LNCAP (cell line): ENCODE measurements at regions not wholly inside any gene's neighbourhood (a gene's known extent, or its start where the extent isn't known, plus 50 kb on each side); places are given as distances from the start of the nearest gene placed in this dataset.

Experiments
- CTCF ChIP-seq: fragments of 450-650 bp; IDR thresholded peaks from 2 replicates; pipeline ENCODE4 v1.5.1; 2017; ENCODE audit warnings: mild to moderate bottlenecking

DNA sequence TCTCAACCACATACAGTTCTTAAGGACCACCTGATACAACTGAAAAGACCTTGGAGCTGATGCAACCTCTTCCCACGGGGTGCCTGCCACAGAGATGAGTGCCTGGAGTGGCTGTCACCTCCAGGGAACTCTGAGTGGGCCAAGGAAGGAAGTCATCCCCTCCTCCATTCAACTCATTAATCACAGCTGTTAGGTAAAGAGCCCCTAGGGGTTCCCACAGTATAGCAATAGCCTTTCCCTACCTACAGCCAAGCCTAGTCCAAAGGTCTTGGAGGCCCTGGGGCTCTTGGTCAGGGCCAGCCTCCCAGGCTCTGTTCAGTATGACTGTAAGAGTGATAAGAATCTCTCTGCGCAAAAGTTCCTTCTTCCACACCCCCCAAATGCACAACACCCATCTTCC lies 70.4 kb upstream of the NFE2L3 start:
- TF ChIP-seq CTCF, result no peak

DNA sequence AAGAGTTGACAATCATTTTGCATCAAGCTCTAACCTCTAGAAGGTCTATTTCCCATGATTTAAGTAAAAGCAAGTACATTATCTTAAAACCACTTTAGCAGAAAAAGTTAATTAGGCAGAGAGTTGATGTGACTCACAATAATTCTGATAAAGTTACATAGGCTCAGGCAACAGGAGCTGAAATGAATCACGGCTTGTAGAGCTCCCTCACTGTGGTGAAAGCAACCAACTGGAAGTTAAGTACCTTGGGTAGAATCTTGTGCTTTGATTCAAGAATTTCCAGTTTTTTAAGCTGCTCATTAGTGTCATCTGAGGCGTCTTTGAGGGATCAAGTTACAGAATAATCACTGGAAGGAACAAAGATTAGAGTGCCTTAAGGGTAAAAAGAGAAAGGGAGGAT lies 68.9 kb upstream of the NFE2L3 start:
- TF ChIP-seq CTCF, result no peak

- TF ChIP-seq CTCF, result no peak
These were observed 67.6 kb upstream of the NFE2L3 start for GRCh38 chr7:26084418-26084817.

- no peak for TF ChIP-seq CTCF
These were observed 66.2 kb upstream of the NFE2L3 start for GRCh38 chr7:26085771-26086170.

- no peak for TF ChIP-seq CTCF
These were observed 64.5 kb upstream of the NFE2L3 start for GRCh38 chr7:26087321-26088091.

- peak; percentile 81 for TF ChIP-seq CTCF
These were observed 61.0 kb upstream of the NFE2L3 start for GRCh38 chr7:26090927-26091519.

DNA sequence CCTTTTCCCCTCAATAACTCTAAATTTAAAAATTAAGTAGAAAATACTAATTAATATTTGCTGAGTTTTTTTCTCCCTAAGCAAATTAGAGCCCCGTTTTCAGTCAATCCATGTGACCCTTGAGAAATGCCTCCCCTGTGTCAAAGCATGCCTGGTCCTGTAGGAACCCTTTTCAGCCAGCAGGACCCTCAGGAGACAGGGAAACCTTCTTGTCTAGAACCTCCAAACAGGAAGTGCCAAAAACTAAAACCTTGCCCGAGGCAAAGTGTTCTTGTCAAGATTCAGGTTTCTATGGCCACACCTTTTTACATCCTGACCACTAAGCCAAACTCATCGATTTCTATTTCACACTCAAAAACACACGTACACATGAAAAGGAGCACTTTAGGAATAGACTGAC lies 60.1 kb upstream of the NFE2L3 start:
- no peak for TF ChIP-seq CTCF
